Transverse colon (tissue), 4 donors: ENCODE measurements at regions not wholly inside any gene's neighbourhood (a gene's known extent, or its start where the extent isn't known, plus 50 kb on each side); places are given as distances from the start of the nearest gene placed in this dataset.

ENCODE experiments used
- DNase-seq: peaks from one replicate; pipeline ENCODE4 v3.0.0-alpha.2; 2019
- H3K27ac ChIP-seq, 4 donors: fragments of 200-600 bp; sonication (generic); 2 replicates each; pipeline ENCODE4 v1.5.1; 2016 to 2018; ENCODE audit warnings: inconsistent platforms in 4 of 4
- H3K27me3 ChIP-seq: fragments of 200-600 bp; sonication (generic); 2 replicates; pipeline ENCODE4 v1.5.1; 2017; ENCODE audit warnings: inconsistent platforms
- H3K36me3 ChIP-seq, 4 donors: fragments of 200-600 bp; sonication (generic); 2 replicates each; pipeline ENCODE4 v1.5.1; 2017 to 2019; ENCODE audit warnings: inconsistent platforms in 4 of 4
- H3K4me1 ChIP-seq, 4 donors: fragments of 200-600 bp; sonication (generic); 2 replicates each; pipeline ENCODE4 v1.5.1; 2017 to 2020; ENCODE audit warnings: inconsistent platforms in 4 of 4
- H3K4me3 ChIP-seq, 4 donors: fragments of 200-600 bp; sonication (generic); 1 replicate in 1 of 4; 2 replicates in 3 of 4; pipeline versions ENCODE4 v1.5.1 to v1.6.1; 2017 to 2019; ENCODE audit warnings: inconsistent platforms in 4 of 4
- H3K9me3 ChIP-seq, 2 donors: fragments of 200-600 bp; sonication (generic); 2 replicates each; pipeline ENCODE4 v1.5.1; 2017 to 2019; ENCODE audit warnings: inconsistent platforms in 2 of 2
- CTCF ChIP-seq, 5 experiments: fragments of 200-600 bp in 3 of 5; fragments of 450-650 bp in 2 of 5; sonication (generic) in 3 of 5; IDR thresholded peaks; 1 replicate in 2 of 5; 2 replicates in 3 of 5; pipeline ENCODE4 v1.5.1; 2016 to 2017; ENCODE audit warnings: antibody characterized with exemption in 5 of 5, inconsistent platforms in 3 of 5, mild to moderate bottlenecking in 2 of 5, moderate library complexity in 1 of 5
- EP300 ChIP-seq: sonication (generic); formaldehyde crosslinking; IDR thresholded peaks from one replicate; pipeline ENCODE4 v1.6.1; 2017; ENCODE audit warnings: antibody characterized with exemption, low read depth
- POLR2A ChIP-seq: fragments of 450-650 bp; IDR thresholded peaks from one replicate; pipeline ENCODE4 v1.6.1; 2016; ENCODE audit warnings: antibody characterized with exemption, mild to moderate bottlenecking, moderate library complexity
- POLR2AphosphoS5 ChIP-seq, 3 donors: sonication (generic); formaldehyde crosslinking; IDR thresholded peaks; one replicate each; pipeline ENCODE4 v1.6.1; 2016; ENCODE audit warnings: antibody characterized with exemption in 3 of 3
- WGBS, 2 donors: methylation state at CpG; one replicate each; pipeline ENCODE4 v1.1.5; 2018; ENCODE audit warnings: low coverage in 1 of 2; 5-methylcytosine and 5-hydroxymethylcytosine counted together
- in situ Hi-C, 4 donors: fragments of 200-750 bp; cut with MboI; loops; one replicate each; pipeline versions ENCODE4 v1.15.0 to v1.15.1; 2017; ENCODE audit warnings: low sequenced_read_pairs in 3 of 4, low pct_ligation_motif_present in 1 of 4, low pct_unique_long_range_greater_than_20kb in 1 of 4
- intact Hi-C: fragments of 100-400 bp; cut with DNase I; formaldehyde crosslinking; loops from one replicate; pipeline ENCODE4 v1.15.1; 2023; ENCODE audit warnings: low total_unique reads

DNA sequence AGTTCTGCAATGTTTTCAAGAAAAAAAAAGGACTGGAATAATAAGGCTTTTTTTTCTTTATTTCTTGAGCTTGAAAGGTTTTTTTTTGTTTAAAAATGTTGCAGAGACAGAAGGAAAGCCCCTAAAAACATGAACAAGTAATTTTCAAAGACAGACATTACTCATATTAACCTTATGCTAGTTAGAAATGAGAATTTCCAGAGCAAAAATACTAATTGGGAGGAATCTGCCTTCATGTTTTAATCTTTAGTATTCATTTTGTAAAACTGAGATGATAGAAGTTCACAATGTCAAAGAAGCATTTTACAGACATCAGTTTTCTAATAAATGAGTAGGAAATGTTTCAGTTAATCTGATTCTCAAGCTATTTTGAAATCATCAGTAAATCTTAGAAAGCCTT, 1805.3 kb downstream of the PCDH7 start:
- Histone ChIP-seq H3K4me3 (no peak overlapping the region), H3K36me3 (no peaks in the 10 kb centered on the region), H3K9me3 (peaks cover 0 to 6% of the 10 kb centered on the region in 2 donors), H3K27me3 (no peaks in the 10 kb centered on the region), H3K27ac (no peak overlapping the region), H3K4me1 (no peaks in the 10 kb centered on the region)
- TF ChIP-seq POLR2AphosphoS5 (IDR thresholded peaks at IDR 0.05) (no peak), CTCF (IDR thresholded peaks at IDR 0.05) (no peak), POLR2A (no peak), EP300 (no peak)
- intact Hi-C loops (no loop called here), in situ Hi-C loops (no loop called here)
- DNase-seq, result no peak

DNA sequence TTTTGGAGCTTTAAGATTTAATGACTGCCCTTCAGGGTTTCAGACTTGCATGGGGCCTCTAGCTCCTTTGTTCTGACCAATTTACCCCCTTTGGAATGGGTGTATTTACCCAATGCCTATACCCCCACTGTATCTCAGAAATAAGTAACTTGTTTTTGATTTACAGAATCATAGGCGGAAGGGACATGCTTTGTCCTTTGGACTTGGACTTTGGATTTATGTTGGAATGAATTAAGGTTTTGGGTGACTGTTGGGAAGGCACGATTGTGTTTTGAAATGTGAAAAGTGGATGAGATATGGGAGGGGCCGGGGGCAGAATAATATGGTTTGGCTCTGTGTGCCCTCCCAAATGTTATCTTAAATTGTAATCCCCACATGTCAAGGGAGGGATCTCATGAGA, 1824.7 kb downstream of the PCDH7 start:
- H3K4me3 ChIP-seq, result no peak overlapping the region
- 62 to 66% methylated on average over 2 to 3 of the region's 3 CpGs for whole genome bisulfite sequencing, 2 donors
- intact Hi-C loops, result no loop called here
- in situ Hi-C loops, result no loop called here
- H3K27ac ChIP-seq, result no peak overlapping the region
- TF ChIP-seq CTCF (IDR thresholded peaks at IDR 0.05) (no peak), POLR2AphosphoS5 (IDR thresholded peaks at IDR 0.05) (no peak), EP300 (no peak), POLR2A (no peak)
- H3K36me3 ChIP-seq, result no peaks in the 10 kb centered on the region
- DNase-seq, result no peak
- H3K9me3 ChIP-seq, result no peaks in the 10 kb centered on the region
- H3K4me1 ChIP-seq, result no peaks in the 10 kb centered on the region
- no peaks in the 10 kb centered on the region for H3K27me3 ChIP-seq

- in situ Hi-C loops (no loop called here), intact Hi-C loops (no loop called here)
- Histone ChIP-seq H3K27me3 (no peaks in the 10 kb centered on the region), H3K4me3 (no peak overlapping the region), H3K36me3 (no peaks in the 10 kb centered on the region), H3K9me3 (no peaks in the 10 kb centered on the region), H3K4me1 (no peaks in the 10 kb centered on the region), H3K27ac (no peak overlapping the region)
- no peak for DNase-seq
- TF ChIP-seq EP300, result no peak
- no peak for TF ChIP-seq CTCF (IDR thresholded peaks at IDR 0.05)
- no peak for TF ChIP-seq POLR2A
- TF ChIP-seq POLR2AphosphoS5 (IDR thresholded peaks at IDR 0.05), result no peak
Measured at GRCh38 chr4:32551943-32552342, 1831.8 kb downstream of the PCDH7 start.

DNA sequence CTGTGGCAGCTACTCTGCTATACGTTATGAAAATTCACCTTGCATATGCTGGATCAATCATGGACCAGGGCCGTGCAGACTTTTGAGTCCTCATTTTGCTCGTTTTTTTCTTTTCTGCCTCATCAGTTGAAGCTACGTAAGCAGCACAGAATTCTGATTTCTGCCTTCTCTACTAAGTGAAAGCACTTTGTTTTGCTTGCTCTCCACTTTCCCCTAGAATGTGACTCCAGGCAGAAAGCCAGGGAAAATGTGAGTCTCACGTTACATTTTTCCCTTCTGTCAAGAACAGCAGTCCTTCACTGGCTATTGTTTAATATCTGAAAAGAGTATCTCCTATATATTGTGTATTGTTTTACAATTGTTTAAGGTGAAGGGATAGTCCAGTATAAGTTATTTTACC, 1840.1 kb downstream of the PCDH7 start:
- Histone ChIP-seq H3K9me3 (no peaks in the 10 kb centered on the region), H3K4me1 (no peaks in the 10 kb centered on the region), H3K27ac (no peak overlapping the region), H3K27me3 (no peaks in the 10 kb centered on the region), H3K36me3 (no peaks in the 10 kb centered on the region), H3K4me3 (no peak overlapping the region)
- intact Hi-C loops (no loop called here), in situ Hi-C loops (no loop called here)
- DNase-seq, result no peak
- no peak for TF ChIP-seq POLR2A
- TF ChIP-seq POLR2AphosphoS5 (IDR thresholded peaks at IDR 0.05), result no peak
- TF ChIP-seq CTCF (IDR thresholded peaks at IDR 0.05), result no peak
- WGBS, 2 donors, result 33 to 47% methylated on average over 4 to 5 of the region's 5 CpGs
